HUES6 (cell line): ENCODE measurements at regions not wholly inside any gene's neighbourhood (a gene's known extent, or its start where the extent isn't known, plus 50 kb on each side); places are given as distances from the start of the nearest gene placed in this dataset.

Experiments
- H3K27ac ChIP-seq: 2 replicates; pipeline ENCODE4 v1.7.0; 2013; ENCODE audit warnings: low read depth, mild to moderate bottlenecking, low read length, inconsistent platforms
- H3K27me3 ChIP-seq: 2 replicates; pipeline ENCODE4 v1.6.1; 2013; ENCODE audit warnings: low read length; ENCODE audit not compliant: control insufficient read depth, insufficient read depth
- H3K36me3 ChIP-seq: 2 replicates; pipeline ENCODE4 v1.6.1; 2013; ENCODE audit warnings: low read length; ENCODE audit not compliant: control insufficient read depth, insufficient read depth
- H3K4me1 ChIP-seq: 2 replicates; pipeline ENCODE4 v1.6.1; 2013; ENCODE audit warnings: low read length; ENCODE audit not compliant: control insufficient read depth, insufficient read depth
- H3K4me3 ChIP-seq: 2 replicates; pipeline ENCODE4 v1.5.1; 2013; ENCODE audit warnings: low read depth, low read length
- H3K9ac ChIP-seq: one replicate; pipeline ENCODE4 v1.6.1; 2013; ENCODE audit warnings: mild to moderate bottlenecking, low read length
- H3K9me3 ChIP-seq: 2 replicates; pipeline ENCODE4 v1.6.1; 2013; ENCODE audit warnings: low read depth, low read length; ENCODE audit not compliant: control insufficient read depth, insufficient read depth

DNA sequence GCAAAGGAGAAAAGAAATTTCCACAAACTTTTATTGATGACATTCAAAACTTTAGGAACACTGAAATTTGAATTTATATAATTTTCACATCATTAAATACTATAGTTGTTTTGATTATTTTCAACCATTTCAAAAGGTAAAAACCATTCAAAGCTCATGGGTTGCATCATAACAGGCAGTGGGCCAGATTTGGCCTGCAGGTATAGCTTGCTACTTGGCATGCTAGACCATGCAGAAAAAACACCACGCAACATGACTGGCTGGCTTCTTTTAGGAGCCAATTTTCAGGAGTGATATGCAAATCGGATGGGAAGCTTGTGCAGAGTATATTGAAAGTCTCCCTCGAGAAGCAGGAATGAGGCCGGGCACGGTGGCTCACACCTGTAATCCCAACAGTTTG is 144.8 kb downstream of the GLUL start:
- peaks cover 5% of the 10 kb centered on the region; the same call in 1 of the 2 replicates for H3K27me3 ChIP-seq
- no peaks in the 10 kb centered on the region for H3K36me3 ChIP-seq
- no peak overlapping the region for H3K9ac ChIP-seq
- no peaks in the 10 kb centered on the region for H3K9me3 ChIP-seq
- H3K27ac ChIP-seq, result no peak overlapping the region
- H3K4me3 ChIP-seq, result no peak overlapping the region
- H3K4me1 ChIP-seq, result peaks cover 3% of the 10 kb centered on the region; the same call in 1 of the 2 replicates

GRCh38 chr1:182245040-182245439 is 146.6 kb downstream of the GLUL start:
- Histone ChIP-seq H3K9ac (no peak overlapping the region), H3K27ac (no peak overlapping the region), H3K36me3 (no peaks in the 10 kb centered on the region), H3K9me3 (no peaks in the 10 kb centered on the region), H3K4me1 (peaks cover 3% of the 10 kb centered on the region; the same call in 1 of the 2 replicates), H3K4me3 (no peak overlapping the region), H3K27me3 (peaks cover 5% of the 10 kb centered on the region; the same call in 1 of the 2 replicates)

DNA sequence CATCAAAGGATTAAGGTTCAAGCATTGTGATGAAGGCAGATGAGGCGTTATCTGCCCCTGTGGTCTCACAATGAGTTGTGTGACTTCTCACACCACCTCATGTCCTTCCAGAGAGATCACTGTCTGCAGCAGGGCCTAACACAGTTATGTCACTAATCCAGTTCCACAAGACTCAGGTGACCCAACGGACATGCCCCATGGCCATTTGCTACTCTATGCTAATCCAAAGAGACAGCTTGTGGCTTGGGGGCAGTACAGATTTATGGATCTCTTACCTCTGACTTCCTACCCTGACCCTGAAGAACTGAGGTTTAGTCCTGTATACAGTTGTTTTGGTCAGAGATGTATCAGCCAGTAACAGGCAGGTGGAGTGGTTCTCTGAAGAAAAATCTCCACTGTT is 147.1 kb downstream of the GLUL start:
- Histone ChIP-seq H3K9me3 (no peaks in the 10 kb centered on the region), H3K36me3 (no peaks in the 10 kb centered on the region)

GRCh38 chr1:182242641-182243040 is 148.9 kb downstream of the GLUL start:
- Histone ChIP-seq H3K27me3 (peaks cover 5% of the 10 kb centered on the region; the same call in 1 of the 2 replicates), H3K27ac (no peak overlapping the region), H3K4me1 (no peaks in the 10 kb centered on the region), H3K4me3 (no peak overlapping the region), H3K36me3 (no peaks in the 10 kb centered on the region), H3K9me3 (no peaks in the 10 kb centered on the region), H3K9ac (no peak overlapping the region)

More for the DNA sequence above, 147.1 kb downstream of the GLUL start:
- Histone ChIP-seq H3K9ac (no peak overlapping the region), H3K4me1 (peaks cover 3% of the 10 kb centered on the region; the same call in 1 of the 2 replicates), H3K27ac (no peak overlapping the region), H3K27me3 (peaks cover 5% of the 10 kb centered on the region; the same call in 1 of the 2 replicates), H3K4me3 (no peak overlapping the region)

- peaks cover 8% of the 10 kb centered on the region for H3K4me1 ChIP-seq
- no peak overlapping the region for H3K9ac ChIP-seq
- no peaks in the 10 kb centered on the region for H3K36me3 ChIP-seq
- no peak overlapping the region for H3K4me3 ChIP-seq
- peaks cover 5% of the 10 kb centered on the region; the same call in 1 of the 2 replicates for H3K27me3 ChIP-seq
- H3K27ac ChIP-seq, result no peak overlapping the region
- no peaks in the 10 kb centered on the region for H3K9me3 ChIP-seq
Measured at GRCh38 chr1:182240085-182240484, 151.5 kb downstream of the GLUL start.

DNA sequence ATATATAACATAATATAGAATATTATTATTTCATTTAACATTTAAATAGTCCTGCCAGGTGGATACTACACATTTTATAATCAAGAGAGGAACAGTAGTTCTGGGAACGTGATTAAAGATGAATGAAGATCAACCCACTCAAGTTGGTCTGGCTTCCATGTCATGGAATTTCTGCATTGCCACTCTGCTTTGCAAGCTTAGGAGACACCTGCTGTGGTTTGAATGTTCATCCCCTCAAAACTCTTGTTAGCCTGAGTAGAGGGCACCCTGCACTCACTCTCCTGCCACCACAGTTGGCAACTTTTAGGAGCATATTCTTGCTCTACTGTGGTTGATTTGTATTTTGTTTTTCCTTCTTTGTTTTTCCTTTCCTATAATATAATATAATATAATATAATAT is 153.2 kb downstream of the GLUL start:
- H3K9ac ChIP-seq, result no peak overlapping the region
- H3K36me3 ChIP-seq, result no peaks in the 10 kb centered on the region
- H3K4me3 ChIP-seq, result no peak overlapping the region
- peaks cover 8% of the 10 kb centered on the region for H3K4me1 ChIP-seq
- H3K27ac ChIP-seq, result no peak overlapping the region
- H3K9me3 ChIP-seq, result no peaks in the 10 kb centered on the region
- peaks cover 5% of the 10 kb centered on the region; the same call in 1 of the 2 replicates for H3K27me3 ChIP-seq

GRCh38 chr1:182237329-182237728 is 154.3 kb downstream of the GLUL start:
- H3K27ac ChIP-seq, result no peak overlapping the region

DNA sequence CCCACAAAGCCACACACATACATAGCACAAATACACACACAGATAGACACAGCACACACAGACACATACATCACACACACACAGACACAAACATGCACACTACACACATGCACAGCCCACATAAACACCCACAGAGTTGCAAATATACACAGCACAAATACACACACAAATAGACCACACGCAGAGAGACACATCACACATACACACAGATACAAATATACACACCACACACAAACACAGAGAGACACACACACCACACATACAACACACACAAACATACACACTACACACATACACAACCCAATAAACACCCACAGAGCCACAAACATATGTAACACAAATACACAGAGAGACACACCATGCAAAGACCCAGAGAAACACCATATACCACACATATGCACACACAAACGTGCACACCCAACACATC is 154.9 kb downstream of the GLUL start:
- Histone ChIP-seq H3K36me3 (no peaks in the 10 kb centered on the region), H3K9ac (no peak overlapping the region), H3K9me3 (no peaks in the 10 kb centered on the region), H3K4me1 (peaks cover 8% of the 10 kb centered on the region), H3K4me3 (no peak overlapping the region), H3K27me3 (no peaks in the 10 kb centered on the region), H3K27ac (no peak overlapping the region)

More at GRCh38 chr1:182237329-182237728, 154.3 kb downstream of the GLUL start:
- Histone ChIP-seq H3K9ac (no peak overlapping the region), H3K27me3 (peaks cover 3% of the 10 kb centered on the region; the same call in 1 of the 2 replicates), H3K4me3 (no peak overlapping the region), H3K4me1 (peaks cover 8% of the 10 kb centered on the region), H3K9me3 (no peaks in the 10 kb centered on the region), H3K36me3 (no peaks in the 10 kb centered on the region)

- no peak overlapping the region for H3K9ac ChIP-seq
- peaks cover 8% of the 10 kb centered on the region for H3K4me1 ChIP-seq
- no peak overlapping the region for H3K27ac ChIP-seq
Measured at GRCh38 chr1:182235952-182236650, 155.5 kb downstream of the GLUL start.

DNA sequence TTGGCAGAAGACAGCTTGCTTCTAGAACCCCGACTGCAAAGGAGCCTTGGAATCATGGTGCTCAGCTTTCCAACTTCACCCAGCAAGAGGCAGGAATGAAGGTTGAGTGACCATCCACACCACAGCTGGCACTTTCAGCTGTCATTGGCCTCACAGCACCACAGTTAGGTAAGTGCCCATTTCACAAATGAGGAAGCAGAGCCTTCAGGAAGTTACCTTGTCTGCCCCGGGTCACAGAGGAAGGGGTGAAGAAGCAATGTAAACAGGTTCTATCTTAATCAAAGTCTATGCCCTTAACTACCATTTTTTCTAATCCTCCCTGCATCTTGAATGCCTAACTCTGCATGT is 156.0 kb downstream of the GLUL start:
- H3K36me3 ChIP-seq, result no peaks in the 10 kb centered on the region
- peaks cover 8% of the 10 kb centered on the region for H3K4me1 ChIP-seq
- no peak overlapping the region for H3K27ac ChIP-seq
- no peak overlapping the region for H3K4me3 ChIP-seq
- H3K27me3 ChIP-seq, result no peaks in the 10 kb centered on the region
- no peak overlapping the region for H3K9ac ChIP-seq
- no peaks in the 10 kb centered on the region for H3K9me3 ChIP-seq

More at GRCh38 chr1:182235952-182236650, 155.5 kb downstream of the GLUL start:
- Histone ChIP-seq H3K36me3 (no peaks in the 10 kb centered on the region), H3K9me3 (no peaks in the 10 kb centered on the region), H3K27me3 (no peaks in the 10 kb centered on the region), H3K4me3 (no peak overlapping the region)

DNA sequence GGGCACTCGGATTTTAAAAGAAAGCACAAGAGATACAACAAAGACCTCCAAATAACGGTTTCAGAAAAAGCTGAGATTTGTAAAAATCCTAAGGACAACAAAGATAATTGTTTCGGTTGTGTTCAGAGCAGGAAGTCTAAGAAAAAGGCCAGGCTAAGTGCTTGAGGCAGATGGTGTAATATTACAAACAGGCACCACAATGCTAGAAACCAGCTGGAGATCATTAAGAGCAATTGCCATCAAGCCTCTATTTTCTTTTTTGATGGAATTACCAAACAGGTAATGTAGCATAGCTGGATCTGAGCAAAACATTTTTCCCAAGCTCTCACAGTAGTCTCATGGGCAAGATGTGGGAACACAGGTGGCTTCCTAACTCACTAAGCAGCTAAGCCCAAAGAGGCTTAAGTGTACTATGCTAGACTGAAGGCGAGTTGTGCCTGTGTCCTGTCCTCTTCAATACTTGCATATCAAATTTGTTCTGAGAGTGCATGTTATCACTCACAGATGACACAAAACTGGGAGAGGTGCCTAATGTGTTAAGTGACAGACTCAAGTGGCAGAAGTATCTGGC is 161.6 kb downstream of the GLUL start:
- Histone ChIP-seq H3K27ac (no peak overlapping the region), H3K9ac (no peak overlapping the region), H3K36me3 (no peaks in the 10 kb centered on the region), H3K4me3 (no peak overlapping the region), H3K27me3 (no peaks in the 10 kb centered on the region), H3K4me1 (peaks cover 7% of the 10 kb centered on the region), H3K9me3 (no peaks in the 10 kb centered on the region)
